ENCODE measurements at regions not wholly inside any gene's neighbourhood (a gene's known extent, or its start where the extent isn't known, plus 50 kb on each side); places are given as distances from the start of the nearest gene placed in this dataset.
"Not testable (repeated sequence)": the region's sequence is repeated elsewhere in the genome, so short reads cannot be mapped to it uniquely, and the experiment has no call there.

- no peak overlapping the region for H3K27ac ChIP-seq
- peaks cover 0 to 2% (median 0%) of the 10 kb centered on the region in 3 donors for H3K4me1 ChIP-seq
- H3K4me3 ChIP-seq = no peak overlapping the region
- TF ChIP-seq EP300 (IDR thresholded peaks at IDR 0.05) = no peak
- TF ChIP-seq POLR2A (IDR thresholded peaks at IDR 0.05) = no peak
- TF ChIP-seq POLR2AphosphoS5 (IDR thresholded peaks at IDR 0.05) = no peak
- TF ChIP-seq CTCF (IDR thresholded peaks at IDR 0.05) = no peak
- no peak for ATAC-seq
- H3K27me3 ChIP-seq = no peaks in the 10 kb centered on the region
- H3K9me3 ChIP-seq = no peaks in the 10 kb centered on the region
- 50 to 73% methylated on average over 2 to 5 of the region's 6 CpGs for WGBS, 2 donors (ENCODE audit: low coverage in 1 of 2)
- H3K36me3 ChIP-seq = no peaks in the 10 kb centered on the region
Measured at GRCh38 chr2:150803689-150804398, 316.4 kb upstream of the RND3 start.

- 88 to 100% methylated on average over 1 of the region's 1 CpG for WGBS, 2 donors (ENCODE audit: low coverage in 1 of 2)
- peaks cover 0 to 2% (median 0%) of the 10 kb centered on the region in 3 donors for H3K4me1 ChIP-seq
- TF ChIP-seq EP300 (IDR thresholded peaks at IDR 0.05) (no peak), POLR2AphosphoS5 (IDR thresholded peaks at IDR 0.05) (no peak)
- no peak overlapping the region for H3K27ac ChIP-seq
- no peaks in the 10 kb centered on the region for H3K36me3 ChIP-seq
- H3K27me3 ChIP-seq = no peaks in the 10 kb centered on the region
- H3K4me3 ChIP-seq = no peak overlapping the region
- no peaks in the 10 kb centered on the region for H3K9me3 ChIP-seq
- ATAC-seq = no peak
Measured at GRCh38 chr2:150802635-150803034, 315.2 kb upstream of the RND3 start.

GRCh38 chr2:150796236-150796635 lies 308.8 kb upstream of the RND3 start:
- not testable (repeated sequence) for ATAC-seq, H3K27ac ChIP-seq, H3K27me3 ChIP-seq, H3K4me3 ChIP-seq, H3K4me1 ChIP-seq, H3K36me3 ChIP-seq
- 72 to 100% methylated on average over 2 to 3 of the region's 3 CpGs for WGBS, 2 donors (ENCODE audit: low coverage in 1 of 2)
- H3K9me3 ChIP-seq = peaks cover 0 to 19% (median 0%) of the 10 kb centered on the region in 3 donors

GRCh38 chr2:150792780-150793300 lies 305.4 kb upstream of the RND3 start:
- no CpG with 5 or more reads among the region's 3 CpGs for WGBS, 2 donors (ENCODE audit: low coverage in 1 of 2)
- Histone ChIP-seq H3K4me1 (peaks cover 0 to 6% (median 0%) of the 10 kb centered on the region in 3 donors), H3K36me3 (no peaks in the 10 kb centered on the region), H3K9me3 (peaks cover 0 to 24% (median 0%) of the 10 kb centered on the region in 3 donors), H3K4me3 (no peak overlapping the region), H3K27ac (no peak overlapping the region), H3K27me3 (no peaks in the 10 kb centered on the region)
- TF ChIP-seq CTCF (IDR thresholded peaks at IDR 0.05) (no peak), POLR2A (IDR thresholded peaks at IDR 0.05) (no peak), EP300 (IDR thresholded peaks at IDR 0.05) (no peak), POLR2AphosphoS5 (IDR thresholded peaks at IDR 0.05) (no peak)
- ATAC-seq = no peak

GRCh38 chr2:150791567-150791966 lies 304.1 kb upstream of the RND3 start:
- no peaks in the 10 kb centered on the region for H3K36me3 ChIP-seq
- ATAC-seq = no peak

More at GRCh38 chr2:150791567-150791966, 304.1 kb upstream of the RND3 start:
- Histone ChIP-seq H3K4me1 (peaks cover 0 to 13% (median 0%) of the 10 kb centered on the region in 3 donors), H3K9me3 (peaks cover 0 to 24% (median 0%) of the 10 kb centered on the region in 3 donors), H3K27ac (no peak overlapping the region), H3K27me3 (no peaks in the 10 kb centered on the region), H3K4me3 (no peak overlapping the region)
- TF ChIP-seq POLR2A (IDR thresholded peaks at IDR 0.05) = no peak
- TF ChIP-seq POLR2AphosphoS5 (IDR thresholded peaks at IDR 0.05) = no peak
- no peak for TF ChIP-seq CTCF (IDR thresholded peaks at IDR 0.05)
- TF ChIP-seq EP300 (IDR thresholded peaks at IDR 0.05) = no peak

Data from gastroesophageal sphincter (tissue), 4 donors.